A549 (cell line): ENCODE measurements at regions not wholly inside any gene's neighbourhood (a gene's known extent, or its start where the extent isn't known, plus 50 kb on each side); places are given as distances from the start of the nearest gene placed in this dataset.

Experiments used
- ATAC-seq, 2 experiments: fragments of 200-7000 bp in 1 of 2; fragments of >200 bp in 1 of 2; cut with Nextera tagmentation in 1 of 2; cut with Tn5 transposase in 1 of 2; 3 replicates each; pipeline versions ENCODE4 v1.8.0 to v1.9.1; 2018 to 2020; ENCODE audit warnings: mild to moderate bottlenecking in 1 of 2, moderate library complexity in 1 of 2
- CTCF ChIA-PET: fragments of 300-600 bp; sonication (Branson Sonifier 250); formaldehyde crosslinking; extraction: SDS; loops from one replicate; lab custom pipeline; 2021; ENCODE audit warnings: antibody characterized with exemption, inconsistent platforms; lab: Yijun Ruan, JAX
- POLR2A ChIA-PET: fragments of 350-600 bp; formaldehyde crosslinking; extraction: SDS; loops from one replicate; lab custom pipeline; 2021; ENCODE audit warnings: antibody characterized with exemption, inconsistent platforms; lab: Yijun Ruan, JAX
- DNase-seq, 2 experiments: peaks; one replicate each; pipeline versions ENCODE4 v3.0.0 to v3.0.0-alpha.2; 2011 to 2016; ENCODE audit warnings: low read depth in 1 of 2, low spot score in 1 of 2
- FAIRE-seq: peaks from 2 replicates; lab custom pipeline; 2011; peaks lifted over from hg19 to GRCh38; lab: Jason Lieb, UNC
- H3K27ac ChIP-seq, 2 experiments: fragments of >200 bp; sonication (Bioruptor Twin); formaldehyde crosslinking; 3 replicates each; pipeline ENCODE4 v1.5.1; 2016 to 2017
- H3K4me1 ChIP-seq: fragments of >200 bp; sonication (Bioruptor Twin); formaldehyde crosslinking; 3 replicates; pipeline ENCODE4 v1.6.1; 2016
- H3K4me2 ChIP-seq: fragments of >200 bp; sonication (Bioruptor Twin); formaldehyde crosslinking; 3 replicates; pipeline ENCODE4 v1.6.1; 2016
- H3K4me3 ChIP-seq: fragments of >200 bp; sonication (Bioruptor Twin); formaldehyde crosslinking; 3 replicates; pipeline ENCODE4 v1.5.1; 2016
- H3K9me3 ChIP-seq: fragments of >200 bp; sonication (Bioruptor Twin); formaldehyde crosslinking; 3 replicates; pipeline ENCODE4 v1.6.1; 2016
- HEYL ChIP-seq: fragments of 250-450 bp; sonication (Bioruptor Pico); IDR thresholded peaks from 2 replicates; pipeline ENCODE4 v1.8.0; 2021; ENCODE audit warnings: mild to moderate bottlenecking, moderate library complexity
- HOXA7 ChIP-seq: fragments of 250-450 bp; sonication (Bioruptor Pico); IDR thresholded peaks from 2 replicates; pipeline ENCODE4 v1.5.0; 2020; ENCODE audit warnings: mild to moderate bottlenecking, moderate library complexity
- HOXB13 ChIP-seq: fragments of 250-450 bp; sonication (Bioruptor Pico); IDR thresholded peaks from 2 replicates; pipeline ENCODE4 v1.5.0; 2020; ENCODE audit warnings: low read depth, mild to moderate bottlenecking, moderate library complexity
- HOXB5 ChIP-seq: fragments of 250-450 bp; sonication (Bioruptor Pico); IDR thresholded peaks from 2 replicates; pipeline ENCODE4 v1.5.0; 2020; ENCODE audit warnings: mild to moderate bottlenecking, moderate library complexity
- JUN ChIP-seq, 2 experiments: fragments of >200 bp; sonication (Bioruptor Twin); formaldehyde crosslinking; IDR thresholded peaks; 2 replicates in 1 of 2; 3 replicates in 1 of 2; pipeline ENCODE4 v1.6.1; 2016 to 2017
- KDM5A ChIP-seq: fragments of 200-600 bp; sonication (generic); IDR thresholded peaks from 2 replicates; pipeline ENCODE4 v1.6.1; 2016; ENCODE audit warnings: antibody characterized with exemption, mild to moderate bottlenecking
- MAFK ChIP-seq: fragments of 450-650 bp; IDR thresholded peaks from 2 replicates; pipeline ENCODE4 v1.6.1; 2014; ENCODE audit not compliant: partially characterized antibody
- MYC ChIP-seq: IDR thresholded peaks from 2 replicates; pipeline ENCODE4 v1.6.1; 2012; ENCODE audit warnings: mild to moderate bottlenecking, inconsistent platforms, low read length, improper control_type of control experiment, borderline replicate concordance
- POLR2AphosphoS2 ChIP-seq: conservative IDR thresholded peaks from 2 replicates; pipeline ENCODE4 v1.6.1; 2012; ENCODE audit warnings: low read length, improper control_type of control experiment, inconsistent platforms
- RFX5 ChIP-seq: fragments of 450-650 bp; IDR thresholded peaks from 2 replicates; pipeline ENCODE4 v1.7.1; 2014; ENCODE audit warnings: antibody characterized with exemption, mild to moderate bottlenecking, moderate library complexity
- RNF2 ChIP-seq: fragments of 200-600 bp; sonication (generic); IDR thresholded peaks from 2 replicates; pipeline ENCODE4 v1.6.1; 2016; ENCODE audit warnings: low read depth, mild to moderate bottlenecking, antibody characterized with exemption, moderate library complexity, borderline replicate concordance
- SMC3 ChIP-seq: fragments of >200 bp; sonication (Bioruptor Twin); formaldehyde crosslinking; IDR thresholded peaks from 3 replicates; pipeline ENCODE4 v1.6.1; 2018; ENCODE audit warnings: inconsistent platforms
- TFCP2L1 ChIP-seq: fragments of 250-450 bp; sonication (Bioruptor Pico); IDR thresholded peaks from 2 replicates; pipeline ENCODE4 v1.5.0; 2021; ENCODE audit warnings: mild to moderate bottlenecking
- ZFP36 ChIP-seq: fragments of 450-650 bp; IDR thresholded peaks from 2 replicates; pipeline ENCODE4 v1.6.1; 2014; ENCODE audit warnings: borderline replicate concordance; ENCODE audit not compliant: partially characterized antibody
- WGBS: methylation state at CpG from one replicate; pipeline ENCODE4 v1.1.6; 2017; ENCODE audit errors: missing lambda C conversion rate; 5-methylcytosine and 5-hydroxymethylcytosine counted together
- TF ChIP-seq, protein P1 (sequence below): fragments of >200 bp; sonication (Bioruptor Twin); formaldehyde crosslinking; IDR thresholded peaks from 3 replicates; pipeline ENCODE4 v1.5.1; 2016
- TF ChIP-seq, protein P2 (sequence below): fragments of 250-450 bp; sonication (Bioruptor Pico); IDR thresholded peaks from 2 replicates; pipeline ENCODE4 v1.5.0; 2020; ENCODE audit warnings: low read depth, mild to moderate bottlenecking, moderate library complexity
- TF ChIP-seq, protein P3 (sequence below): fragments of 250-450 bp; sonication (Bioruptor Pico); IDR thresholded peaks from 2 replicates; pipeline ENCODE4 v1.5.0; 2021; ENCODE audit warnings: mild to moderate bottlenecking, moderate library complexity, borderline replicate concordance

DNA sequence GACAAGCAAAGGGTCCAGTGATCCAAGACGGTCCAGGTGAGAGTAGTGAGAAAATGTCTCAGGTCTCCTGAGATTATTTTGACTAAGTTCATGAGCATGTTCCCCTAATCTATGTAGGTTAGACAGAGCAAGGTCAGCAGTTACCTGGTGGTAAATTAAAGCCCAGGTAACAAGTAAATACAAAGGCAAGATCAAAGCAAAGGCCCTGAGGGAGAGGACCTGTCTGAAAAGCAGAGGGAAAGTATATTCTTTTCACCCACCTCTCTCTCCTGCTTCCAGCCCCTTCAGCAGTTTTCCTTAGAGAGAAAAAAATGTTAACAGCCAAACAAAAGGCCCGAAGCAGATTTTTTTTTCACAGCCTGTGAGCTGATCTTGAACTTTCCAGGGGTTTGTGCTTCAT, 302.7 kb downstream of the MAP2K6 start (continued):
- TF ChIP-seq, protein P1, sequence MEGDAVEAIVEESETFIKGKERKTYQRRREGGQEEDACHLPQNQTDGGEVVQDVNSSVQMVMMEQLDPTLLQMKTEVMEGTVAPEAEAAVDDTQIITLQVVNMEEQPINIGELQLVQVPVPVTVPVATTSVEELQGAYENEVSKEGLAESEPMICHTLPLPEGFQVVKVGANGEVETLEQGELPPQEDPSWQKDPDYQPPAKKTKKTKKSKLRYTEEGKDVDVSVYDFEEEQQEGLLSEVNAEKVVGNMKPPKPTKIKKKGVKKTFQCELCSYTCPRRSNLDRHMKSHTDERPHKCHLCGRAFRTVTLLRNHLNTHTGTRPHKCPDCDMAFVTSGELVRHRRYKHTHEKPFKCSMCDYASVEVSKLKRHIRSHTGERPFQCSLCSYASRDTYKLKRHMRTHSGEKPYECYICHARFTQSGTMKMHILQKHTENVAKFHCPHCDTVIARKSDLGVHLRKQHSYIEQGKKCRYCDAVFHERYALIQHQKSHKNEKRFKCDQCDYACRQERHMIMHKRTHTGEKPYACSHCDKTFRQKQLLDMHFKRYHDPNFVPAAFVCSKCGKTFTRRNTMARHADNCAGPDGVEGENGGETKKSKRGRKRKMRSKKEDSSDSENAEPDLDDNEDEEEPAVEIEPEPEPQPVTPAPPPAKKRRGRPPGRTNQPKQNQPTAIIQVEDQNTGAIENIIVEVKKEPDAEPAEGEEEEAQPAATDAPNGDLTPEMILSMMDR: no peak
- no peak for TF ChIP-seq TFCP2L1 (CRISPR knock-in tag)
- TF ChIP-seq, protein P2, sequence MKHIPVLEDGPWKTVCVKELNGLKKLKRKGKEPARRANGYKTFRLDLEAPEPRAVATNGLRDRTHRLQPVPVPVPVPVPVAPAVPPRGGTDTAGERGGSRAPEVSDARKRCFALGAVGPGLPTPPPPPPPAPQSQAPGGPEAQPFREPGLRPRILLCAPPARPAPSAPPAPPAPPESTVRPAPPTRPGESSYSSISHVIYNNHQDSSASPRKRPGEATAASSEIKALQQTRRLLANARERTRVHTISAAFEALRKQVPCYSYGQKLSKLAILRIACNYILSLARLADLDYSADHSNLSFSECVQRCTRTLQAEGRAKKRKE (CRISPR knock-in tag): no peak
- no peak for TF ChIP-seq MYC
- no peak for TF ChIP-seq SMC3
- no peak for TF ChIP-seq HEYL
- no peak for TF ChIP-seq POLR2AphosphoS2
- no peak for TF ChIP-seq HOXA7 (CRISPR knock-in tag)
- no peak for TF ChIP-seq RFX5
- no peak for TF ChIP-seq KDM5A
- TF ChIP-seq HOXB5: no peak

DNA sequence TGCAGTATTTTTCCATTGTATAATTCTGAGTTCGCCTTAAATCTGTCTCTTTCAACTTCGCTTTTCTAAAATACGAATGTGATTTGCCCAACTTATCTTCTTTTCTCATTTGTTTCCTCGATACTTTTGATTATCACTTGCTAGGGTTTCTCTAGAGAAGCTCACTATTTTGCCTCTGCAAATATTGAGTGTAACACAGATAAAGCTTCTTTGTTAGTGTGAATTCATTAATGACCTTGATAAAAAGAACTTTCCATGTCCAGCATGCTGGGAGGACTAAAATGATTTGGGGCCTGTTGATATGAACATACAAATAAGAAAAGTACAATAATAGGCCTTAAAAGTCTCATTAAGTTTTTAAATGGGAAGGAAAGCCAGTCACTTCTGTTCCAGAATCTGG, 303.3 kb downstream of the MAP2K6 start:
- ATAC-seq (no peak), DNase-seq (no peak), FAIRE-seq (no peak)
- no peak for TF ChIP-seq ZFP36
- TF ChIP-seq RNF2: no peak
- no peaks in the 10 kb centered on the region for H3K9me3 ChIP-seq
- peaks cover 21% of the 10 kb centered on the region for H3K4me1 ChIP-seq
- 90% methylated on average over 4 of the region's 4 CpGs for WGBS
- POLR2A ChIA-PET: no interaction called here
- no peak overlapping the region for H3K4me3 ChIP-seq
- no peak overlapping the region for H3K4me2 ChIP-seq
- no peak overlapping the region for H3K27ac ChIP-seq
- CTCF ChIA-PET: interaction anchor here (1.5 kb wide), 1 partner anchor 111 kb away, joined by 8 read pairs; no protein-coding TSS in a partner anchor

DNA sequence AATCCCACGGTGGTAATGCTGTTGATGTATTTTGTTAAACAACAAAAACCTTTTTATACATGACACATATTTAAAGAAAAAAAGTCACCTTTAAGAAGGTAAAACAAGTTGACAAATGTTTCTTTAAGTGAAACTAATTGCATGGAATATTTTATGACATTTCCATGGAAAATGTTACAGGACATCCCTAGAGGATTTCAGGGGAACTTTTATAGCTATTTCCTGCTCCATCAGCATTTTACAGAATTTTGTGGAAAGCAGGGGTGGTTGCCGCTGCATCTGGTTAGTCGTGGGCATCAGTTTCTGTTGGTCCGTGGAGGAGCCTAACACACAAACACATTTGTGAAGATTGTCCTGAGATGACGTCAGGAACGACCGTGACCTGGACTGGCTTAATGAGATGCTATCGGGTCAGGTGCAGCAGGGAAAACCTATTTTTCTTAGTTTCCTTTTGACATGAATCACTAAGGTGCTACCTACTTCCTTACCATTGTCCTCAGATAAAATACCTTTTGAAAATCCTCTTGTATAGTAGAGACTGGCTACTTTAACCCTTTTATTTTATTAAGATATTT, 305.1 kb downstream of the MAP2K6 start:
- POLR2A ChIA-PET: no interaction called here
- FAIRE-seq (no peak), DNase-seq (no peak), ATAC-seq (no peak)
- WGBS: 88% methylated on average over 8 of the region's 8 CpGs
- H3K27ac ChIP-seq: no peak overlapping the region
- TF ChIP-seq JUN (IDR thresholded peaks at IDR 0.05) (no peak), MAFK (peak; percentile 82)
- H3K4me3 ChIP-seq: no peak overlapping the region
- CTCF ChIA-PET: no interaction called here
- peaks cover 3% of the 10 kb centered on the region for H3K4me1 ChIP-seq
- H3K4me2 ChIP-seq: no peak overlapping the region
- no peaks in the 10 kb centered on the region for H3K9me3 ChIP-seq

DNA sequence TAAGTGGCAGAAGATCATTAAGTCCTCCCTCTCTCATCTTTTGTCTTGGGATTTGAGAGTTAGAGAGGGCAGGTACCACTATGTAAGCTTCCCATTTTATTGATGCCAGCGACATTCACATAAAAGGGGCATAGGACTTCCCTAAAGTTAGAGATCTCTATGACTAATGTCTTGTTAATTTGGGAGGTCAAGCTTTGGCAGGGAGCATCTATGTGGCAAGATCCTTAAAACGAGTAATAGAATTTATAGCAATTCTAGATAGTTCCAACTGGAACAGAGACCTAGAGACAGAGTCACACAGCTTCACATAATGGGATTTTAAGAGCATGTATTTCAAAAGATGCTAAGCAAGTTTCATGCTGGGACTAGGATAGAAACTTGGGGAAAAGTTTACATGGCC, 308.0 kb downstream of the MAP2K6 start:
- CTCF ChIA-PET: interaction anchor here (0.9 to 1.1 kb wide), 2 partner anchors 830 to 907 kb away, joined by 3 to 4 read pairs; no protein-coding TSS in a partner anchor
- Histone ChIP-seq H3K27ac (no peak overlapping the region), H3K9me3 (no peaks in the 10 kb centered on the region), H3K4me3 (no peak overlapping the region), H3K4me1 (no peaks in the 10 kb centered on the region), H3K4me2 (no peak overlapping the region)
- 35% methylated on average over 2 of the region's 2 CpGs for WGBS
- DNase-seq: no peak
- no peak for FAIRE-seq
- TF ChIP-seq HEYL (no peak), RNF2 (no peak), HOXB13 (CRISPR knock-in tag) (no peak), MYC (no peak), ZFP36 (no peak)
- TF ChIP-seq, protein P3, sequence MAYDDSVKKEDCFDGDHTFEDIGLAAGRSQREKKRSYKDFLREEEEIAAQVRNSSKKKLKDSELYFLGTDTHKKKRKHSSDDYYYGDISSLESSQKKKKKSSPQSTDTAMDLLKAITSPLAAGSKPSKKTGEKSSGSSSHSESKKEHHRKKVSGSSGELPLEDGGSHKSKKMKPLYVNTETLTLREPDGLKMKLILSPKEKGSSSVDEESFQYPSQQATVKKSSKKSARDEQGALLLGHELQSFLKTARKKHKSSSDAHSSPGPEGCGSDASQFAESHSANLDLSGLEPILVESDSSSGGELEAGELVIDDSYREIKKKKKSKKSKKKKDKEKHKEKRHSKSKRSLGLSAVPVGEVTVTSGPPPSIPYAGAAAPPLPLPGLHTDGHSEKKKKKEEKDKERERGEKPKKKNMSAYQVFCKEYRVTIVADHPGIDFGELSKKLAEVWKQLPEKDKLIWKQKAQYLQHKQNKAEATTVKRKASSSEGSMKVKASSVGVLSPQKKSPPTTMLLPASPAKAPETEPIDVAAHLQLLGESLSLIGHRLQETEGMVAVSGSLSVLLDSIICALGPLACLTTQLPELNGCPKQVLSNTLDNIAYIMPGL (CRISPR knock-in tag): no peak
- ATAC-seq: no peak
- POLR2A ChIA-PET: interaction anchor here (0.6 kb wide), 1 partner anchor 414 kb away, joined by 3 read pairs; no protein-coding TSS in a partner anchor
